SK-N-SH (cell line): ENCODE measurements at regions not wholly inside any gene's neighbourhood (a gene's known extent, or its start where the extent isn't known, plus 50 kb on each side); places are given as distances from the start of the nearest gene placed in this dataset.
A peak's percentile ranks its signal among the peaks of the same experiment; 100 is the strongest.

ENCODE experiments used
- CTCF ChIA-PET: fragments of 300-600, 350-600 bp; formaldehyde crosslinking; extraction: SDS; loops from one replicate; lab custom pipeline; 2021; lab: Yijun Ruan, JAX
- POLR2A ChIA-PET: fragments of 350-600 bp; sonication (Branson Sonifier 250); formaldehyde crosslinking; extraction: SDS; loops from one replicate; lab custom pipeline; 2020; ENCODE audit warnings: antibody characterized with exemption, inconsistent platforms; lab: Yijun Ruan, JAX
- DNase-seq: peaks from one replicate; pipeline ENCODE4 v3.0.0; 2012
- H2AFZ ChIP-seq: fragments of 200-600 bp; sonication (generic); 2 replicates; pipeline ENCODE4 v1.8.1; 2016; ENCODE audit warnings: antibody characterized with exemption, mild to moderate bottlenecking, low read depth
- H3F3A ChIP-seq: fragments of 200-600 bp; sonication (generic); replicated peaks from 2 replicates; pipeline ENCODE3; 2016; ENCODE audit warnings: antibody characterized with exemption, mild to moderate bottlenecking; ENCODE audit not compliant: insufficient read depth
- H3K27ac ChIP-seq, 2 experiments: fragments of 200-500 bp in 1 of 2; fragments of 200-600 bp in 1 of 2; sonication (Bioruptor generic) in 1 of 2; sonication (generic), shearing (Covaris generic) in 1 of 2; 2 replicates each; pipeline versions ENCODE4 v1.5.1 to v1.6.1; 2014 to 2016; ENCODE audit warnings: low read depth in 2 of 2, inconsistent platforms in 1 of 2, low read length in 1 of 2, mild to moderate bottlenecking in 1 of 2, mixed read lengths in 1 of 2
- H3K27me3 ChIP-seq: fragments of 200-600 bp; sonication (generic), shearing (Covaris generic); 2 replicates; pipeline ENCODE4 v1.6.1; 2016; ENCODE audit warnings: mixed run types; ENCODE audit not compliant: insufficient read depth
- H3K36me3 ChIP-seq, 2 experiments: fragments of 200-500 bp in 1 of 2; fragments of 200-600 bp in 1 of 2; sonication (Bioruptor generic) in 1 of 2; sonication (generic) in 1 of 2; replicated peaks in 1 of 2; 2 replicates each; pipeline versions ENCODE3 to v1.5.1; 2014 to 2016; ENCODE audit warnings: low read length in 1 of 2, mild to moderate bottlenecking in 1 of 2; ENCODE audit not compliant: insufficient read depth in 2 of 2, control insufficient read depth in 1 of 2
- H3K4me1 ChIP-seq, 2 experiments: fragments of 200-500 bp in 1 of 2; fragments of 200-600 bp in 1 of 2; sonication (Bioruptor generic) in 1 of 2; sonication (generic), shearing (Covaris generic) in 1 of 2; 2 replicates each; pipeline versions ENCODE4 v1.5.1 to v1.6.1; 2014 to 2016; ENCODE audit warnings: low read depth in 1 of 2, low read length in 1 of 2, mixed run types in 1 of 2; ENCODE audit not compliant: insufficient read depth in 2 of 2, control insufficient read depth in 1 of 2
- H3K4me2 ChIP-seq: fragments of 200-600 bp; sonication (generic), shearing (Covaris generic); 2 replicates; pipeline ENCODE4 v1.6.1; 2017; ENCODE audit warnings: mixed run types
- H3K4me3 ChIP-seq, 2 experiments: fragments of 200-500 bp in 1 of 2; fragments of 200-600 bp in 1 of 2; sonication (Bioruptor generic) in 1 of 2; sonication (generic), shearing (Covaris generic) in 1 of 2; 2 replicates each; pipeline versions ENCODE4 v1.5.1 to v1.8.1; 2014 to 2016; ENCODE audit warnings: low read depth in 2 of 2, inconsistent platforms in 1 of 2, low read length in 1 of 2, mild to moderate bottlenecking in 1 of 2, mixed read lengths in 1 of 2, moderate library complexity in 1 of 2
- H3K79me2 ChIP-seq: fragments of 200-600 bp; sonication (generic); 2 replicates; pipeline ENCODE4 v1.8.1; 2017; ENCODE audit warnings: mild to moderate bottlenecking; ENCODE audit not compliant: insufficient read depth
- H3K9ac ChIP-seq: fragments of 200-600 bp; sonication (generic); 2 replicates; pipeline ENCODE4 v1.6.1; 2017; ENCODE audit warnings: mixed run types
- H3K9me2 ChIP-seq: fragments of 200-600 bp; sonication (generic); 2 replicates; pipeline ENCODE4 v1.6.1; 2017; ENCODE audit warnings: mixed run types
- H3K9me3 ChIP-seq: fragments of 200-600 bp; sonication (generic); 2 replicates; pipeline ENCODE4 v1.6.1; 2017; ENCODE audit warnings: mixed run types, mild to moderate bottlenecking, moderate library complexity
- H4K20me1 ChIP-seq: fragments of 200-600 bp; sonication (generic); 2 replicates; pipeline ENCODE4 v1.6.1; 2017; ENCODE audit warnings: mild to moderate bottlenecking, mixed run types; ENCODE audit not compliant: insufficient read depth
- ELF1 ChIP-seq: IDR thresholded peaks from 2 replicates; pipeline ENCODE4 v1.4.0; 2012
- EP300 ChIP-seq, 2 experiments: IDR thresholded peaks; 2 replicates each; pipeline versions ENCODE4 v1.4.0 to v1.6.1; 2012; ENCODE audit warnings: borderline replicate concordance in 1 of 2, low read depth in 1 of 2, low read length in 1 of 2
- EZH2phosphoT487 ChIP-seq: fragments of 200-600 bp; sonication (generic); IDR thresholded peaks from 2 replicates; pipeline ENCODE4 v1.6.1; 2017; ENCODE audit warnings: low read depth, mixed run types, mild to moderate bottlenecking, antibody characterized with exemption, moderate library complexity, borderline replicate concordance
- FOSL2 ChIP-seq: IDR thresholded peaks from 2 replicates; pipeline ENCODE4 v1.4.0; 2012; ENCODE audit warnings: low read depth, mild to moderate bottlenecking, moderate library complexity, borderline replicate concordance
- FOXJ3 ChIP-seq: sonication (generic); formaldehyde crosslinking; IDR thresholded peaks from 2 replicates; pipeline ENCODE4 v1.5.1; 2020; ENCODE audit warnings: mild to moderate bottlenecking, missing genetic modification reagents
- FOXM1 ChIP-seq: IDR thresholded peaks from 2 replicates; pipeline ENCODE4 v1.4.0; 2012; ENCODE audit warnings: low read depth, mild to moderate bottlenecking
- NFIC ChIP-seq: IDR thresholded peaks from 2 replicates; pipeline ENCODE4 v1.4.0; 2012; ENCODE audit warnings: borderline replicate concordance
- POLR2AphosphoS5 ChIP-seq: IDR thresholded peaks from 2 replicates; pipeline ENCODE4 v1.6.1; 2012; ENCODE audit warnings: low read depth, low read length
- RCOR1 ChIP-seq: fragments of 150-350 bp; IDR thresholded peaks from 2 replicates; pipeline ENCODE4 v1.6.1; 2017; ENCODE audit warnings: antibody characterized with exemption, low read length
- RFX5 ChIP-seq: IDR thresholded peaks from 2 replicates; pipeline ENCODE4 v1.6.1; 2012; ENCODE audit warnings: mild to moderate bottlenecking, improper control_type of control experiment, low read length
- RXRA ChIP-seq: IDR thresholded peaks from 2 replicates; pipeline ENCODE4 v1.4.0; 2012; ENCODE audit warnings: low read depth, mild to moderate bottlenecking, borderline replicate concordance
- TAF1 ChIP-seq: IDR thresholded peaks from 2 replicates; pipeline ENCODE4 v1.6.1; 2012; ENCODE audit warnings: low read depth, mild to moderate bottlenecking, low read length, moderate library complexity, borderline replicate concordance
- YY1 ChIP-seq: IDR thresholded peaks from 2 replicates; pipeline ENCODE4 v1.4.0; 2012; ENCODE audit warnings: low read depth, mild to moderate bottlenecking
- WGBS: methylation state at CpG from one replicate; pipeline ENCODE4 v1.1.6; 2017; ENCODE audit warnings: low lambda C conversion rate; 5-methylcytosine and 5-hydroxymethylcytosine counted together
- TF ChIP-seq, protein P1 (sequence below): IDR thresholded peaks from 2 replicates; pipeline ENCODE4; 2012
- TF ChIP-seq, protein P2 (sequence below): fragments of 150-350 bp; IDR thresholded peaks from 2 replicates; pipeline ENCODE4 v1.6.1; 2016; ENCODE audit warnings: mild to moderate bottlenecking, low read depth, low read length
- TF ChIP-seq, protein P3 (sequence below): IDR thresholded peaks from 2 replicates; pipeline ENCODE4 v1.4.0; 2012; ENCODE audit warnings: low read depth, borderline replicate concordance
- TF ChIP-seq, protein P4 (sequence below): IDR thresholded peaks from 2 replicates; pipeline ENCODE4 v1.4.0; 2012; ENCODE audit warnings: low read depth

DNA sequence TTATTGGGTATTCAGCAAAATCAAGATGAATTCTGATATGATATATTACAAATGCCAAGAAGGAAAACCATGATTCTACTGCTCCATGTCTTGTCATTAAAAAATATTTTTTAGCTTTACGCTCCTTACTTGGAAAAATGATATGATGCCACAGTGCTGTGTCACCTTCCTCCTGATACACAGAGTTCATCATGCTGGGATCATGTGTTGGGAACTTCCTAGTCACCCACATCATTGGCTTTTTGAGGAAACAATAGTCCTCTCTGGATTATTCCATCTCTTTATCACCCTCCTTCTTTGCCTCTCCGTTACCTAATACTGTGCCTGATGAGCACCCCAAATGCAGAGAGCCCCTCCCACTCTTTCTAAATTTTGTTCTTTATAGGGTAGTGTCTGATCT lies 94.3 kb upstream of the PFN2 start:
- Histone ChIP-seq H3K9me3 (no peaks in the 10 kb centered on the region), H3K9ac (no peak overlapping the region), H3F3A (peaks cover 8% of the 10 kb centered on the region), H3K79me2 (no peaks in the 10 kb centered on the region), H3K27me3 (no peaks in the 10 kb centered on the region), H2AFZ (no peak overlapping the region), H3K9me2 (no peaks in the 10 kb centered on the region), H4K20me1 (no peaks in the 10 kb centered on the region), H3K4me1 (no peaks in the 10 kb centered on the region), H3K36me3 (no peaks in the 10 kb centered on the region), H3K4me3 (no peak overlapping the region), H3K4me2 (no peak overlapping the region), H3K27ac (no peak overlapping the region)
- CTCF ChIA-PET, result no interaction called here
- POLR2A ChIA-PET, result no interaction called here
- TF ChIP-seq TAF1 (no peak), NFIC (no peak), ELF1 (no peak), RXRA (no peak), FOSL2 (no peak), POLR2AphosphoS5 (no peak), EP300 (IDR thresholded peaks at IDR 0.05; ENCODE audit: borderline replicate concordance in 1 of 2, low read depth in 1 of 2, low read length in 1 of 2) (no peak), FOXM1 (no peak), EZH2phosphoT487 (no peak), FOXJ3 (CRISPR knock-in tag) (no peak), YY1 (no peak), RCOR1 (no peak), RFX5 (no peak)
- TF ChIP-seq, protein P1, sequence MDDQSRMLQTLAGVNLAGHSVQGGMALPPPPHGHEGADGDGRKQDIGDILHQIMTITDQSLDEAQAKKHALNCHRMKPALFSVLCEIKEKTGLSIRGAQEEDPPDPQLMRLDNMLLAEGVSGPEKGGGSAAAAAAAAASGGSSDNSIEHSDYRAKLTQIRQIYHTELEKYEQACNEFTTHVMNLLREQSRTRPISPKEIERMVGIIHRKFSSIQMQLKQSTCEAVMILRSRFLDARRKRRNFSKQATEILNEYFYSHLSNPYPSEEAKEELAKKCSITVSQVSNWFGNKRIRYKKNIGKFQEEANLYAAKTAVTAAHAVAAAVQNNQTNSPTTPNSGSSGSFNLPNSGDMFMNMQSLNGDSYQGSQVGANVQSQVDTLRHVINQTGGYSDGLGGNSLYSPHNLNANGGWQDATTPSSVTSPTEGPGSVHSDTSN, result no peak
- TF ChIP-seq, protein P2, sequence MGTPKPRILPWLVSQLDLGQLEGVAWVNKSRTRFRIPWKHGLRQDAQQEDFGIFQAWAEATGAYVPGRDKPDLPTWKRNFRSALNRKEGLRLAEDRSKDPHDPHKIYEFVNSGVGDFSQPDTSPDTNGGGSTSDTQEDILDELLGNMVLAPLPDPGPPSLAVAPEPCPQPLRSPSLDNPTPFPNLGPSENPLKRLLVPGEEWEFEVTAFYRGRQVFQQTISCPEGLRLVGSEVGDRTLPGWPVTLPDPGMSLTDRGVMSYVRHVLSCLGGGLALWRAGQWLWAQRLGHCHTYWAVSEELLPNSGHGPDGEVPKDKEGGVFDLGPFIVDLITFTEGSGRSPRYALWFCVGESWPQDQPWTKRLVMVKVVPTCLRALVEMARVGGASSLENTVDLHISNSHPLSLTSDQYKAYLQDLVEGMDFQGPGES, result no peak
- TF ChIP-seq, protein P3, sequence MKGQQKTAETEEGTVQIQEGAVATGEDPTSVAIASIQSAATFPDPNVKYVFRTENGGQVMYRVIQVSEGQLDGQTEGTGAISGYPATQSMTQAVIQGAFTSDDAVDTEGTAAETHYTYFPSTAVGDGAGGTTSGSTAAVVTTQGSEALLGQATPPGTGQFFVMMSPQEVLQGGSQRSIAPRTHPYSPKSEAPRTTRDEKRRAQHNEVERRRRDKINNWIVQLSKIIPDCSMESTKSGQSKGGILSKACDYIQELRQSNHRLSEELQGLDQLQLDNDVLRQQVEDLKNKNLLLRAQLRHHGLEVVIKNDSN, result no peak
- TF ChIP-seq, protein P4, sequence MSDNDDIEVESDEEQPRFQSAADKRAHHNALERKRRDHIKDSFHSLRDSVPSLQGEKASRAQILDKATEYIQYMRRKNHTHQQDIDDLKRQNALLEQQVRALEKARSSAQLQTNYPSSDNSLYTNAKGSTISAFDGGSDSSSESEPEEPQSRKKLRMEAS, result no peak
- no peak for DNase-seq
- WGBS, result 91% methylated on average over 2 of the region's 2 CpGs

DNA sequence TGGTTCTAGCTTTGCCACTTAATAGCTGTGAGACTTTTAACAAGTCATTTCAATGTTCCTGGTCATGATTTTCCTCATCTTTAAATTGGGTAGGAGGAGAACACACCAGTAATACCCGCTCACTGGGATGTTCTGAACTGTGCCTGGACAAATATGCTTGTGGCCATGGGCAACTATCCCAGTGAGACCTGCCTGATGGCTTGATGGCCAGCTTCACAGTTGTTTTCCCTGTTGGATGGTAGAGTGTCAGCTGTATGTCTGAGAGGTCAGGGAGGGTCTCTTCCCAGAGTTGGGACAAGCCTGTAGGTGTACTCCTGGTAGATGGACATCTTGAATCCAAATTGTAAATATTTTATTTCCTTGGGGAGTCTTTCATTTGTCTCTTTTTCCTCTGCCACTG lies 92.5 kb upstream of the PFN2 start:
- Histone ChIP-seq H4K20me1 (no peaks in the 10 kb centered on the region), H3K9ac (no peak overlapping the region), H3K9me3 (no peaks in the 10 kb centered on the region), H2AFZ (peak overlapping the region; percentile 64; the same call in 1 of the 2 replicates), H3F3A (peaks cover 8% of the 10 kb centered on the region), H3K27ac (no peak overlapping the region), H3K4me2 (no peak overlapping the region; the same call in 1 of the 2 replicates), H3K4me1 (no peaks in the 10 kb centered on the region), H3K9me2 (no peaks in the 10 kb centered on the region), H3K27me3 (no peaks in the 10 kb centered on the region), H3K36me3 (no peaks in the 10 kb centered on the region), H3K79me2 (no peaks in the 10 kb centered on the region), H3K4me3 (no peak overlapping the region)
- DNase-seq, result no peak
- 100% methylated on average over 1 of the region's 1 CpG for WGBS
- TF ChIP-seq, protein P3, result no peak
- TF ChIP-seq ELF1, result no peak
- ChIA-PET CTCF (interaction anchor here (0.9 kb wide), 1 partner anchor 11 kb away, joined by 3 read pairs; no protein-coding TSS in a partner anchor), POLR2A (no interaction called here)
